ENCODE measurements at regions not wholly inside any gene's neighbourhood (a gene's known extent, or its start where the extent isn't known, plus 50 kb on each side); places are given as distances from the start of the nearest gene placed in this dataset.
"Not testable (repeated sequence)": the region's sequence is repeated elsewhere in the genome, so short reads cannot be mapped to it uniquely, and the experiment has no call there.

DNA sequence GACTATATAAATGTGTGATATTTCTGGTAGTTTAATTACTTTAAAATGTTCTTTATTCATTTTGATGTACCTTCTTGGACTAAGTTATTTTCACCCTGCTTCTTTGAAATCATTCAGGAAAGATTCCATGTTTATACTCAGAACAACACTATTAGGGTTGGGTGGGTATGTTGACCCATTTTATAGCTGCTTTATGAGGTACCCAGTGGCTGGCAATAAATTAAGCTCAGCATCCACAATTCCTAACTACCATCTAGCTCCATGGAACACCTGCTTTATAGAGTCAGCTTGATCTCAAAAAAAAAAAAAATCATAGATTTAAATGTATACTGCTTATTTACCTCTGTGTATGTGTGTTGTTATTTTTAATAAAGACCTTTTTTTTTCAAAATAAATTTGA, 78.9 kb upstream of the ZNF91 start:
- Mint-ChIP-seq H3K27me3 (peaks cover 31% of the 10 kb centered on the region), H3K4me3 (no peak overlapping the region), H3K36me3 (ENCODE audit: low read depth) (peaks cover 7% of the 10 kb centered on the region), H3K4me1 (ENCODE audit: low read depth) (no peaks in the 10 kb centered on the region), H3K27ac (no peak overlapping the region), H3K9me3 (peaks cover 25% of the 10 kb centered on the region)

DNA sequence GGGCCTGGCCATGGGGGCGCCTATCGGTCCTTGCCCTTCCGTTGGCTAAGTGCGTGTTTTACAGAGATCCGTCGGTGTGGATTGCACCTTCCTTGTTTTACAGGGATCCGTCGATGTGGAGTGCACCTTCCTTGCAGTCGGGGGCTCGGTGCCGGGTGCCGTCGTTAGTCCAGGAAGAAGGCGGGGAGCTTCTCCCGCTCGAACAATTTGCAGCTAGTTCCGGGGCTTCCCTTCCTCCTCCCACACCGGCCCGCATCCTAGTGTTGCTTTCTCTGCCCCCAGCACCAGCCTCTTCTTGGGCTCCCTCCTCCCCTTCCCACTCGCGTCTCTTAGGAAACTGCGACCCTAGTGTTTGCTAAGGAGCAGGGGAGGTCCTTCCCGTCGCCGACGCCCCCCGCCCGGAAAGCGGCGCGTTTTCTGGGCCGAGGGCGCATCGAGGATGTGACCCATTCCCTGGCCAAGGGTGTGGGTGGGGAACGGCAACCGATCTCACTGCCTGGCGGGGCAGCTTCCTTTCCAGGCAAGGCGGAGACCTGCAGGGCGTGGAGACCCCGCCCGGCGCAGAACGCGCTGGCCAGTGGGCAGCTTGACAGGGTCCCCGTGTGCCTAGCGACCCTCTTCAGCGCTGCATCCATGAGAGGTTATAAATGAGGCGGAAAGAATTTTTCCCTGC, 75.7 kb upstream of the ZNF91 start:
- Mint-ChIP-seq H3K9me3 (peaks cover 43% of the 10 kb centered on the region), H3K27me3 (peaks cover 38% of the 10 kb centered on the region)

DNA sequence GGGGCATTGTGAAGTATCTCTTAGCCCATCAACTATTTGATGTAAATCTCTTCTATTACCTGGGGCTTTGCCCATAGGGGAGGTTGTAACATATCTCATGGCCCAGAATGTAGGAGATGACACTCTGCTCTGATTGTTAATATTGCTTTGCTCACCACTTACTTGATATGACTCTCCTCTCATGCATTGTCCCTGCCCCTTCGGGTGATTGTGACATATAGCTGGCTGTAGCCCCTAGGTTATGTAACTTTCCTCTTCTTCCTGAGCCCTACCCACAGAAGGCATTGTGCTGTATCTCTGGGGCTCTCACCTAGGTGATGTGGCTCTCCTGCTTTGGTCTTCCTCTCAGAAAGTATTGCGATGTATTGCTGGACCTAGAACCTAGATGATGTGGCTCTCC, 69.1 kb upstream of the ZNF91 start:
- H3K27me3 Mint-ChIP-seq; H3K36me3 Mint-ChIP-seq (ENCODE audit: low read depth); H3K4me1 Mint-ChIP-seq (ENCODE audit: low read depth); H3K4me3 Mint-ChIP-seq; H3K27ac Mint-ChIP-seq: not testable (repeated sequence)
- H3K9me3 Mint-ChIP-seq = peaks cover 58% of the 10 kb centered on the region

More for the DNA sequence above, 75.7 kb upstream of the ZNF91 start:
- Mint-ChIP-seq H3K27ac (no peak overlapping the region), H3K4me1 (ENCODE audit: low read depth) (no peaks in the 10 kb centered on the region), H3K36me3 (ENCODE audit: low read depth) (peaks cover 7% of the 10 kb centered on the region), H3K4me3 (no peak overlapping the region)

DNA sequence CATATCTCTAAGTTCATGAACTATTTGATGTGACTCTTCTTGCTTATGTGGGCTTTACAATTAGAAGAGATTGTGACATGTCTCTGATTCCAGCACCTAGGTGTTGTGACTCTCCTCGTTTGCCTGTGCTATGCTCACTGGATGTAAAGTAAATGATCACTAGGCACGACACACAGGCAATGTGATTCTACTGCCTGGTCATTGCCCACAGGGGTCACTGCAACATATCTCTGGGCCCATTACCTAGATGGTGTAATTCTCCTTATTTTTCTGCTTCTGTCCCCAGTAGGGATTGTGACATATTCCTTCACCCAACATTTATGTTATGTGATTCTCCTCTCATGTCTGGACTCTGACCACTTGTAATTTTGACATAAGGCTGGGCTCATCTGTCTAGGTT, 65.8 kb upstream of the ZNF91 start:
- Mint-ChIP-seq H3K4me1 (ENCODE audit: low read depth) (no peaks in the 10 kb centered on the region), H3K4me3 (no peak overlapping the region), H3K9me3 (peaks cover 46% of the 10 kb centered on the region), H3K36me3 (ENCODE audit: low read depth) (no peaks in the 10 kb centered on the region), H3K27me3 (no peaks in the 10 kb centered on the region), H3K27ac (no peak overlapping the region)

GRCh38 chr19:23460656-23461055, 65.4 kb upstream of the ZNF91 start:
- Mint-ChIP-seq H3K4me3 (no peak overlapping the region), H3K4me1 (ENCODE audit: low read depth) (no peaks in the 10 kb centered on the region), H3K9me3 (peaks cover 41% of the 10 kb centered on the region), H3K36me3 (ENCODE audit: low read depth) (no peaks in the 10 kb centered on the region), H3K27ac (no peak overlapping the region), H3K27me3 (no peaks in the 10 kb centered on the region)
